OCI-LY7 (cell line): ENCODE measurements at regions not wholly inside any gene's neighbourhood (a gene's known extent, or its start where the extent isn't known, plus 50 kb on each side); places are given as distances from the start of the nearest gene placed in this dataset.

Experiments used
- EZH2phosphoT487 ChIP-seq: fragments of 200-600 bp; sonication (generic); IDR thresholded peaks from 2 replicates; pipeline ENCODE4 v1.6.1; 2018; ENCODE audit warnings: low read depth, borderline replicate concordance, mild to moderate bottlenecking, mixed run types, antibody characterized with exemption, low read length, moderate library complexity, mixed read lengths
- TF ChIP-seq, protein P1 (sequence below): fragments of 200-600 bp; sonication (generic); conservative IDR thresholded peaks from 2 replicates; pipeline ENCODE4 v1.5.1; 2014; ENCODE audit warnings: mild to moderate bottlenecking, antibody characterized with exemption, low read length, moderate library complexity, mixed read lengths

DNA sequence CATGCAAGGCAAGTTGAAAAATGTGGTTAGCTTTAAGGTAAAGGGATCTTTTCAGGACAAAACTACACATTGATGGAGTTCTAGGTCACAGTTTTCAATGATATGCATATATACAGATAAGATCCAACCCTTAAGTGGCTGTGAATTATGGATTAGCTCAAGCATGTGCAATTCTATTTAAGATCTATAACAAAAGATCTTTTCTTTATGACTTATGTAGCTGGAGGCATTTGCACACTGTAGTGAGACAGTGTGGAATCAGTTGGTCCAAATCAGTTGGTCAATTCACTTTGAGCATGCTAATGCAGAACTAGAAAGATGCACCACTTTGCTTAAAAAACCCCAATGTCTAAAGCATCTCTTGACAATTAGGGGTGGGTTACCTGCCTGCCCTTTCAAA is 417.1 kb upstream of the ZEB2 start:
- TF ChIP-seq, protein P1, sequence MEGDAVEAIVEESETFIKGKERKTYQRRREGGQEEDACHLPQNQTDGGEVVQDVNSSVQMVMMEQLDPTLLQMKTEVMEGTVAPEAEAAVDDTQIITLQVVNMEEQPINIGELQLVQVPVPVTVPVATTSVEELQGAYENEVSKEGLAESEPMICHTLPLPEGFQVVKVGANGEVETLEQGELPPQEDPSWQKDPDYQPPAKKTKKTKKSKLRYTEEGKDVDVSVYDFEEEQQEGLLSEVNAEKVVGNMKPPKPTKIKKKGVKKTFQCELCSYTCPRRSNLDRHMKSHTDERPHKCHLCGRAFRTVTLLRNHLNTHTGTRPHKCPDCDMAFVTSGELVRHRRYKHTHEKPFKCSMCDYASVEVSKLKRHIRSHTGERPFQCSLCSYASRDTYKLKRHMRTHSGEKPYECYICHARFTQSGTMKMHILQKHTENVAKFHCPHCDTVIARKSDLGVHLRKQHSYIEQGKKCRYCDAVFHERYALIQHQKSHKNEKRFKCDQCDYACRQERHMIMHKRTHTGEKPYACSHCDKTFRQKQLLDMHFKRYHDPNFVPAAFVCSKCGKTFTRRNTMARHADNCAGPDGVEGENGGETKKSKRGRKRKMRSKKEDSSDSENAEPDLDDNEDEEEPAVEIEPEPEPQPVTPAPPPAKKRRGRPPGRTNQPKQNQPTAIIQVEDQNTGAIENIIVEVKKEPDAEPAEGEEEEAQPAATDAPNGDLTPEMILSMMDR = no peak
- TF ChIP-seq EZH2phosphoT487 = no peak
